Endothelial cell of umbilical vein (primary cell): ENCODE measurements at regions not wholly inside any gene's neighbourhood (a gene's known extent, or its start where the extent isn't known, plus 50 kb on each side); places are given as distances from the start of the nearest gene placed in this dataset.

Experiments
- BruUV-seq: library from RNA; stranded (reverse); fragments of 400-500 nt; replicated peaks from 2 replicates; lab custom pipeline; 2021; lab: Mats Ljungman, UMichigan
- CTCF ChIA-PET: fragments of 300-600, 350-600 bp; sonication (Branson Sonifier 250); formaldehyde crosslinking; loops from one replicate; lab custom pipeline; 2021; ENCODE audit warnings: antibody characterized with exemption, inconsistent platforms; lab: Charles Lee
- POLR2A ChIA-PET: fragments of 300-600, 350-600 bp; sonication (Branson Sonifier 250); formaldehyde crosslinking; loops from one replicate; lab custom pipeline; 2021; ENCODE audit warnings: antibody characterized with exemption, inconsistent platforms; lab: Charles Lee
- DNase-seq: peaks from one replicate; pipeline ENCODE4 v3.0.0-alpha.2; 2011; ENCODE audit warnings: low read depth, low spot score
- FAIRE-seq: peaks from 2 replicates; lab custom pipeline; 2011; peaks lifted over from hg19 to GRCh38; lab: Jason Lieb, UNC
- H2AFZ ChIP-seq: 2 replicates; pipeline ENCODE4 v1.6.0; 2012; ENCODE audit warnings: low read depth, low read length, control low read depth, inconsistent platforms
- H3K27ac ChIP-seq: 2 replicates; pipeline ENCODE4 v1.5.1; 2011; ENCODE audit warnings: low read depth, mild to moderate bottlenecking, control low read depth, low read length, moderate library complexity; ENCODE audit not compliant: insufficient read depth
- H3K27me3 ChIP-seq, 2 experiments: 2 replicates each; pipeline versions ENCODE4 v1.6.0 to v1.6.1; 2011; ENCODE audit warnings: low read length in 2 of 2, mixed read lengths in 1 of 2; ENCODE audit not compliant: control insufficient read depth in 2 of 2, insufficient read depth in 2 of 2
- H3K36me3 ChIP-seq, 2 experiments: 2 replicates in 1 of 2; 3 replicates in 1 of 2; pipeline ENCODE4 v1.5.1; 2011; ENCODE audit warnings: low read length in 2 of 2, mild to moderate bottlenecking in 1 of 2, moderate library complexity in 1 of 2; ENCODE audit not compliant: control insufficient read depth in 2 of 2, insufficient read depth in 2 of 2; ENCODE audit errors: extremely low read depth in 1 of 2
- H3K4me1 ChIP-seq: 3 replicates; pipeline ENCODE4 v1.5.1; 2011; ENCODE audit warnings: mild to moderate bottlenecking, low read length; ENCODE audit not compliant: control insufficient read depth, insufficient read depth; ENCODE audit errors: extremely low read depth
- H3K4me2 ChIP-seq: 2 replicates; pipeline ENCODE4 v1.6.1; 2011; ENCODE audit warnings: low read length, control low read depth, mixed read lengths; ENCODE audit not compliant: insufficient read depth
- H3K4me3 ChIP-seq, 3 experiments: fragments of 200-600 bp in 1 of 3; sonication (generic), shearing (Covaris generic) in 1 of 3; replicated peaks in 1 of 3; 2 replicates each; pipeline ENCODE4 v1.5.1; 2011 to 2016; ENCODE audit warnings: control low read depth in 3 of 3, low read length in 3 of 3, mild to moderate bottlenecking in 2 of 3, inconsistent platforms in 1 of 3, low read depth in 1 of 3, moderate library complexity in 1 of 3; ENCODE audit not compliant: insufficient read depth in 1 of 3
- H3K79me2 ChIP-seq: 2 replicates; pipeline ENCODE4 v1.6.0; 2012; ENCODE audit warnings: low read length, inconsistent platforms; ENCODE audit not compliant: control insufficient read depth, insufficient read depth
- H3K9ac ChIP-seq: replicated peaks from 2 replicates; pipeline ENCODE3; 2011; ENCODE audit warnings: low read length, control low read depth; ENCODE audit not compliant: insufficient read depth; ENCODE audit errors: extremely low read depth
- H3K9me1 ChIP-seq: replicated peaks from 3 replicates; pipeline ENCODE4 v1.6.0; 2011; ENCODE audit warnings: mild to moderate bottlenecking, low read length; ENCODE audit not compliant: control insufficient read depth, insufficient read depth; ENCODE audit errors: extremely low read depth
- H3K9me3 ChIP-seq: replicated peaks from 2 replicates; pipeline ENCODE4 v1.5.1; 2012; ENCODE audit warnings: low read length, inconsistent platforms; ENCODE audit not compliant: control insufficient read depth, insufficient read depth
- H4K20me1 ChIP-seq: replicated peaks from 2 replicates; pipeline ENCODE3; 2011; ENCODE audit warnings: mild to moderate bottlenecking, low read length; ENCODE audit not compliant: control insufficient read depth, insufficient read depth; ENCODE audit errors: extremely low read depth
- EZH2 ChIP-seq: IDR thresholded peaks from 2 replicates; pipeline ENCODE4 v1.6.1; 2012; ENCODE audit warnings: borderline replicate concordance, low read depth, mild to moderate bottlenecking, moderate library complexity, low read length, inconsistent platforms; ENCODE audit not compliant: severe bottlenecking
- FOS ChIP-seq: IDR thresholded peaks from 2 replicates; pipeline ENCODE4 v1.6.1; 2011; ENCODE audit warnings: mild to moderate bottlenecking, low read length, moderate library complexity, borderline replicate concordance; ENCODE audit not compliant: insufficient read depth
- GATA2 ChIP-seq: IDR thresholded peaks from 2 replicates; pipeline ENCODE4 v1.7.0; 2011; ENCODE audit warnings: low read depth, mild to moderate bottlenecking, moderate library complexity, mixed read lengths, low read length; ENCODE audit not compliant: insufficient read length, insufficient read depth
- JUN ChIP-seq: IDR thresholded peaks from 2 replicates; pipeline ENCODE4 v1.6.1; 2011; ENCODE audit warnings: borderline replicate concordance, low read depth; ENCODE audit not compliant: insufficient read length, insufficient read depth
- MYC ChIP-seq: IDR thresholded peaks from one replicate; pipeline ENCODE4 v1.6.1; 2011; ENCODE audit warnings: mild to moderate bottlenecking, low read depth, low read length
- POLR2A ChIP-seq: IDR thresholded peaks from 2 replicates; pipeline ENCODE4 v1.6.1; 2012; ENCODE audit warnings: low read depth, mild to moderate bottlenecking, control low read depth, low read length
- POLR2AphosphoS5 ChIP-seq: IDR thresholded peaks from 2 replicates; pipeline ENCODE4 v1.6.1; 2012; ENCODE audit warnings: low read depth, mild to moderate bottlenecking, control low read depth, low read length, moderate library complexity; ENCODE audit not compliant: insufficient read depth
- dilution Hi-C: fragments of 300-500 bp; cut with MboI; formaldehyde crosslinking; loops from one replicate; pipeline ENCODE4 v1.15.0; 2019; ENCODE audit warnings: low sequenced_read_pairs; ENCODE audit not compliant: extremely low pct_ligation_motif_present
- intact Hi-C: fragments of 100-400 bp; cut with micrococcal nuclease; formaldehyde crosslinking; loops from one replicate; pipeline ENCODE4 v1.10.0; 2022
- TF ChIP-seq, protein P1 (sequence below): IDR thresholded peaks from 2 replicates; pipeline ENCODE4 v1.6.1; 2011; ENCODE audit not compliant: insufficient read depth, insufficient read length
- TF ChIP-seq, protein P2 (sequence below), 2 donors: IDR thresholded peaks; 1 replicate in 1 of 2; 2 replicates in 1 of 2; pipeline ENCODE4 v1.5.1; 2011; ENCODE audit warnings: low read length in 2 of 2, mild to moderate bottlenecking in 2 of 2, moderate library complexity in 2 of 2, control low read depth in 1 of 2, inconsistent platforms in 1 of 2, low read depth in 1 of 2; ENCODE audit not compliant: insufficient read depth in 1 of 2; ENCODE audit errors: extremely low read depth in 1 of 2

GRCh38 chr3:115524549-115524948, 98.8 kb upstream of the GAP43 start:
- no peak overlapping the region for H3K4me2 ChIP-seq
- FAIRE-seq (no peak), DNase-seq (no peak)
- H3K9me1 ChIP-seq, result no peaks in the 10 kb centered on the region
- ChIA-PET POLR2A (no interaction called here), CTCF (interaction anchor here (1.2 to 1.9 kb wide), 4 partner anchors 10 to 21 kb away, joined by 3 to 7 read pairs (median 4); no protein-coding TSS in a partner anchor)
- TF ChIP-seq POLR2A (no peak), MYC (no peak), EZH2 (no peak), POLR2AphosphoS5 (no peak), JUN (no peak), FOS (no peak), GATA2 (no peak)
- TF ChIP-seq, protein P1, sequence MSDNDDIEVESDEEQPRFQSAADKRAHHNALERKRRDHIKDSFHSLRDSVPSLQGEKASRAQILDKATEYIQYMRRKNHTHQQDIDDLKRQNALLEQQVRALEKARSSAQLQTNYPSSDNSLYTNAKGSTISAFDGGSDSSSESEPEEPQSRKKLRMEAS, result no peak
- TF ChIP-seq, protein P2, sequence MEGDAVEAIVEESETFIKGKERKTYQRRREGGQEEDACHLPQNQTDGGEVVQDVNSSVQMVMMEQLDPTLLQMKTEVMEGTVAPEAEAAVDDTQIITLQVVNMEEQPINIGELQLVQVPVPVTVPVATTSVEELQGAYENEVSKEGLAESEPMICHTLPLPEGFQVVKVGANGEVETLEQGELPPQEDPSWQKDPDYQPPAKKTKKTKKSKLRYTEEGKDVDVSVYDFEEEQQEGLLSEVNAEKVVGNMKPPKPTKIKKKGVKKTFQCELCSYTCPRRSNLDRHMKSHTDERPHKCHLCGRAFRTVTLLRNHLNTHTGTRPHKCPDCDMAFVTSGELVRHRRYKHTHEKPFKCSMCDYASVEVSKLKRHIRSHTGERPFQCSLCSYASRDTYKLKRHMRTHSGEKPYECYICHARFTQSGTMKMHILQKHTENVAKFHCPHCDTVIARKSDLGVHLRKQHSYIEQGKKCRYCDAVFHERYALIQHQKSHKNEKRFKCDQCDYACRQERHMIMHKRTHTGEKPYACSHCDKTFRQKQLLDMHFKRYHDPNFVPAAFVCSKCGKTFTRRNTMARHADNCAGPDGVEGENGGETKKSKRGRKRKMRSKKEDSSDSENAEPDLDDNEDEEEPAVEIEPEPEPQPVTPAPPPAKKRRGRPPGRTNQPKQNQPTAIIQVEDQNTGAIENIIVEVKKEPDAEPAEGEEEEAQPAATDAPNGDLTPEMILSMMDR (IDR thresholded peaks at IDR 0.05; ENCODE audit: extremely low read depth in 1 of 2, insufficient read depth in 1 of 2, low read depth in 1 of 2, low read length in 2 of 2), result no peak
- H3K27ac ChIP-seq, result no peak overlapping the region
- H2AFZ ChIP-seq, result no peak overlapping the region
- intact Hi-C loops, result no loop called here
- H3K4me3 ChIP-seq, result no peak overlapping the region
- peaks cover 0 to 4% of the 10 kb centered on the region in 2 experiments for H3K27me3 ChIP-seq
- H3K36me3 ChIP-seq, result no peaks in the 10 kb centered on the region
- no TSS peak for BruUV-seq
- no peaks in the 10 kb centered on the region for H4K20me1 ChIP-seq
- no peaks in the 10 kb centered on the region for H3K4me1 ChIP-seq
- H3K9ac ChIP-seq, result no peak overlapping the region
- dilution Hi-C loops, result no loop called here
- H3K9me3 ChIP-seq, result no peaks in the 10 kb centered on the region
- no peaks in the 10 kb centered on the region for H3K79me2 ChIP-seq
